ENCODE measurements at regions not wholly inside any gene's neighbourhood (a gene's known extent, or its start where the extent isn't known, plus 50 kb on each side); places are given as distances from the start of the nearest gene placed in this dataset.

GRCh38 chr4:158374318-158374717 lies 147.4 kb upstream of the RXFP1 start:
- Histone ChIP-seq H3K27me3 (no peaks in the 10 kb centered on the region), H3K36me3 (no peaks in the 10 kb centered on the region), H3K4me3 (no peak overlapping the region), H3K27ac (no peak overlapping the region), H3K9me3 (ENCODE audit: low read depth) (no peaks in the 10 kb centered on the region), H3K4me1 (ENCODE audit: low read depth) (no peaks in the 10 kb centered on the region)
- DNase-seq (ENCODE audit: low read depth in 1 of 2, low spot score in 1 of 2): no peak
- TF ChIP-seq CTCF (IDR thresholded peaks at IDR 0.05; ENCODE audit: low read depth, low read length): no peak

DNA sequence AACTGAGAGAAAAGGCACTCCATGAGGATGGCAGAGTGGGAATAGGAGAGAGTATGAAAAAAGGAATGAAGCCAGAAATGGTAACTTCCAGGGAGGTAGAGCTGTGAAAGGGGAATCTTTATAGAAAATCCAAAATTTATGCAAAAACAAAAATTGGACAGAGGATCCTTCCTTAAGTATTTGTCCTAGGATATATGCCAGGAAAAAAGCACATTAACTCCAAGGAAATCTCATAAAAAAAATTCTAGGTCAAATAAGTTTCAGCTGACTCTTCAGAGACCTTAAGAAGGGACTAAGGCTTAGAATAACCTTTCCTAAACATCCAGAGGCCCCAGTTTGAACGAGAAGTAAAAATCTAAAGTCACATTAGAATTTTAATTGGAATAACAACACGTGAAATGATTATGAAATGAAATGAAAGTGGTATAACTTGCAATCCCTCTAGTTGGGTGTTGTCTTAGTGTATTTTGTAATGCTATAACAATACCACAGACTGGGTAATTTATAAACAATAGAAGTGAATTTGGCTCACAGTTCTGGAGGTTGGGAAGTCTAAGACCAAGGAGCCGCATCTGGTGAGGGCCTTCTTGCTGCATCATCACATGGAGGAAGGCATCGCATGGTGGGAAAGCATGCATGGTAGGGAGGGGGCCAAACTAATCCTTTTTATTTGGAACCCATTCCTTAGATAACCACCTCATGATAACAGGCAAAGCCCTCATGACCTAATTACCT lies 145.4 kb upstream of the RXFP1 start:
- Histone ChIP-seq H3K27me3 (no peaks in the 10 kb centered on the region), H3K36me3 (no peaks in the 10 kb centered on the region), H3K9me3 (ENCODE audit: low read depth) (no peaks in the 10 kb centered on the region), H3K4me1 (ENCODE audit: low read depth) (no peaks in the 10 kb centered on the region), H3K27ac (no peak overlapping the region), H3K4me3 (no peak overlapping the region)
- DNase-seq (ENCODE audit: low read depth in 1 of 2, low spot score in 1 of 2): no peak
- TF ChIP-seq CTCF (IDR thresholded peaks at IDR 0.05; ENCODE audit: low read depth, low read length): no peak

GRCh38 chr4:158384414-158384813 lies 137.3 kb upstream of the RXFP1 start:
- Histone ChIP-seq H3K27me3 (no peaks in the 10 kb centered on the region), H3K9me3 (ENCODE audit: low read depth) (no peaks in the 10 kb centered on the region), H3K4me3 (no peak overlapping the region), H3K27ac (no peak overlapping the region), H3K4me1 (ENCODE audit: low read depth) (no peaks in the 10 kb centered on the region), H3K36me3 (no peaks in the 10 kb centered on the region)
- no peak for DNase-seq (ENCODE audit: low read depth in 1 of 2, low spot score in 1 of 2)
- no peak for TF ChIP-seq CTCF (IDR thresholded peaks at IDR 0.05; ENCODE audit: low read depth, low read length)

- no peak for TF ChIP-seq CTCF (IDR thresholded peaks at IDR 0.05; ENCODE audit: low read depth, low read length)
- Histone ChIP-seq H3K4me1 (ENCODE audit: low read depth) (no peaks in the 10 kb centered on the region), H3K9me3 (ENCODE audit: low read depth) (no peaks in the 10 kb centered on the region), H3K27ac (no peak overlapping the region), H3K36me3 (no peaks in the 10 kb centered on the region), H3K27me3 (no peaks in the 10 kb centered on the region), H3K4me3 (no peak overlapping the region)
- no peak for DNase-seq (ENCODE audit: low read depth in 1 of 2, low spot score in 1 of 2)
These were observed 126.3 kb upstream of the RXFP1 start for GRCh38 chr4:158395343-158395742.

DNA sequence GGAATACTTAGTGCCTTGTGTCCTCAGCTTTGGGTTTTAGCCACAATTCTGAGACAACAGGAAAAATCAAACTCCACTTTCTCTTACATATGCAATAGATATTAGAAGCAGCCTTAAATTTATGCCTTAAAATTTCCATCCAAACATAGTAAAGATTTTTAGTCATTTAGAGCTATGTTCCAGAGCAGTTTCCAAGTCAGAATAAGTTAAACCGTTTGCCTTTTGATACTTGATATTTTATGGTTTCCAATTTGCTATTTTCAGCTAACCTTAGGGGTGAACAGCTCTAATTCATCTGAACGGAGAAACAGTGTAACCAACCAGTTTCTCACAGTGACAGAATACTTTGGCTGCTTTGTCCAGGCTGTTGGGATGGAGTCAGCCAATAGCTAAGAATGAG lies 125.8 kb upstream of the RXFP1 start:
- no peak for DNase-seq (ENCODE audit: low read depth in 1 of 2, low spot score in 1 of 2)
- TF ChIP-seq CTCF (IDR thresholded peaks at IDR 0.05; ENCODE audit: low read depth, low read length): no peak
- Histone ChIP-seq H3K27me3 (no peaks in the 10 kb centered on the region), H3K4me1 (ENCODE audit: low read depth) (no peaks in the 10 kb centered on the region), H3K4me3 (no peak overlapping the region), H3K36me3 (no peaks in the 10 kb centered on the region), H3K9me3 (ENCODE audit: low read depth) (no peaks in the 10 kb centered on the region), H3K27ac (no peak overlapping the region)
